Activated T-helper 2 cell treated with anti-CD3 and anti-CD28 coated beads, Interferon-gamma antibody, Interleukin-2, Interleukin-4, amounts not matched to agents 10 μg/mL and 5 μg/mL and 100 μg/mL, durations not matched to agents 14 hours and 24 hours and 36 hours (primary cell): ENCODE measurements at regions not wholly inside any gene's neighbourhood (a gene's known extent, or its start where the extent isn't known, plus 50 kb on each side); places are given as distances from the start of the nearest gene placed in this dataset.

Source experiments
- DNase-seq: peaks from one replicate; pipeline ENCODE4 v3.0.0; 2021; ENCODE audit warnings: low spot score
- H3K27ac Mint-ChIP-seq: one replicate; pipeline ENCODE4 v1.8.0; 2021; ENCODE audit warnings: mixed read lengths
- H3K27me3 Mint-ChIP-seq: one replicate; pipeline ENCODE4 v1.8.0; 2021; ENCODE audit warnings: low read depth, mixed read lengths
- H3K36me3 Mint-ChIP-seq: one replicate; pipeline ENCODE4 v1.8.0; 2021; ENCODE audit warnings: low read depth, mixed read lengths
- H3K4me1 Mint-ChIP-seq: one replicate; pipeline ENCODE4 v1.8.0; 2021; ENCODE audit warnings: low read depth, mixed read lengths
- H3K4me3 Mint-ChIP-seq: one replicate; pipeline ENCODE4 v1.8.0; 2021; ENCODE audit warnings: low read depth, mild to moderate bottlenecking, moderate library complexity, mixed read lengths
- H3K9me3 Mint-ChIP-seq: one replicate; pipeline ENCODE4 v1.8.0; 2021; ENCODE audit warnings: mixed read lengths
- intact Hi-C: fragments of 100-400 bp; cut with micrococcal nuclease; formaldehyde crosslinking; loops from one replicate; pipeline ENCODE4 v1.15.1; 2023

DNA sequence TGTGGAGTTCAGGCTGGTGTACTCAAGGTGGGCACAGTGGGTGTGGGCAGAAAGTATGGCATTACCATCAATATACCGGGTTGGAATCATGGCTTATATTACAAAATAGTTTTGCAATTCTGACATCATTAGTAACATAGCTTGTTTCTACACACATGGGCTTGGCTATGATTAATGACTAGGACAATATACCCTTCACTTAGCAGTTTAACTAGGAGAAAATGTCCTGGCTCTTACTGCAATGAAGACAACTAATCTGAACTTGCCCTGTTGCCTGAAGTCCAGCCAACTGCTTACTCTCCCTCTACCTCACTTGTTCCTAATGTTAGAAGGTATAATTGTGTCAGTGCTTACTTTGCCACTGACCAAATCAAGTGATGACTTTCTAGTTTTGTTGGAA is 612.5 kb downstream of the EFNA5 start:
- intact Hi-C loops: no loop called here
- Mint-ChIP-seq H3K4me3 (no peak overlapping the region), H3K36me3 (no peaks in the 10 kb centered on the region), H3K27me3 (no peaks in the 10 kb centered on the region), H3K4me1 (no peaks in the 10 kb centered on the region), H3K9me3 (no peaks in the 10 kb centered on the region), H3K27ac (no peak overlapping the region)
- DNase-seq: no peak

DNA sequence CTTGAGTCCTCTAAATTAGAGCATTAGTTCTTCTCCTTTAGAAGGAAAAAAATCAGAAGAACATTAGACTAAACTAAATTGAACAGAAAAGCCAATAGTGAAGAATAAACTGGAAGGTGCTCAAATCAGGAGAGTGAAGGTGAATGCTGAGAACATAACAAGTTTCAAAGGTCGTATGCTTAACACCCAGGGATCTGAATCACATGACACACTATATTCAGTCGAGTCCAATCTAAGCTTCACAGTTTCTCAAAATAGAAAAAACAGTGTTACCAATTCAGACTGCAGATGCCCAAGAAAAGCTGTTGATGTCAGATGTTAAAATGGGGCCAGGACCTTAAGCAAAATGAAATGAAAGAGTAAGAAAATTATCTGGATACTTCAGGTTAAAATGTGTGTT is 614.5 kb downstream of the EFNA5 start:
- Mint-ChIP-seq H3K27me3 (no peaks in the 10 kb centered on the region), H3K27ac (no peak overlapping the region), H3K4me3 (no peak overlapping the region)

DNA sequence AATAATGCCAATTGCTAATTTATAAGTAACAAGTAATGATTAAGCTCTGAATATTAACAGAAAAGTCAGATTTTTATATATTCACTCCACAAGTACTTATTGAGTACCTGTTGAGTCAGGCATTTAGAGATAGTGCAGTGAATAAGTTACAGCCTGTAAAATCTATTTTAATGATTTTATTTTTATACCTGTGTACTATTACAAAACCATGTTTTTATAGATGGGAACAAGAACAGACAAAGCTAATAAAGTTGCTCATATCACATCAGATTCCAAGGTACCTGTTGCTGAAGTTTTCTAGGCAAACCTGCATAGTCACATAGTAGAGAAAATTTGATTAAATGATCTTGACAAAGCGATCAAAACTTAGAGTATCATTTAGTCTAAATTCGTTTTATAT is 623.7 kb downstream of the EFNA5 start:
- Mint-ChIP-seq H3K9me3 (no peaks in the 10 kb centered on the region), H3K4me3 (no peak overlapping the region), H3K27me3 (no peaks in the 10 kb centered on the region), H3K27ac (no peak overlapping the region), H3K36me3 (no peaks in the 10 kb centered on the region), H3K4me1 (no peaks in the 10 kb centered on the region)
- no peak for DNase-seq
- intact Hi-C loops: no loop called here

More for the DNA sequence above, 614.5 kb downstream of the EFNA5 start:
- H3K4me1 Mint-ChIP-seq: no peaks in the 10 kb centered on the region
- no peaks in the 10 kb centered on the region for H3K36me3 Mint-ChIP-seq
- H3K9me3 Mint-ChIP-seq: no peaks in the 10 kb centered on the region
- DNase-seq: no peak
- intact Hi-C loops: no loop called here

GRCh38 chr5:107043665-107044064 is 627.1 kb downstream of the EFNA5 start:
- Mint-ChIP-seq H3K9me3 (no peaks in the 10 kb centered on the region), H3K4me1 (no peaks in the 10 kb centered on the region), H3K4me3 (no peak overlapping the region), H3K27me3 (no peaks in the 10 kb centered on the region), H3K27ac (no peak overlapping the region), H3K36me3 (no peaks in the 10 kb centered on the region)
- intact Hi-C loops: no loop called here
- no peak for DNase-seq

- no peak for DNase-seq
- Mint-ChIP-seq H3K9me3 (no peaks in the 10 kb centered on the region), H3K27me3 (no peaks in the 10 kb centered on the region), H3K4me1 (no peaks in the 10 kb centered on the region), H3K36me3 (no peaks in the 10 kb centered on the region), H3K27ac (no peak overlapping the region), H3K4me3 (no peak overlapping the region)
- intact Hi-C loops: no loop called here
Observed at GRCh38 chr5:107040907-107041306, 629.8 kb downstream of the EFNA5 start.

DNA sequence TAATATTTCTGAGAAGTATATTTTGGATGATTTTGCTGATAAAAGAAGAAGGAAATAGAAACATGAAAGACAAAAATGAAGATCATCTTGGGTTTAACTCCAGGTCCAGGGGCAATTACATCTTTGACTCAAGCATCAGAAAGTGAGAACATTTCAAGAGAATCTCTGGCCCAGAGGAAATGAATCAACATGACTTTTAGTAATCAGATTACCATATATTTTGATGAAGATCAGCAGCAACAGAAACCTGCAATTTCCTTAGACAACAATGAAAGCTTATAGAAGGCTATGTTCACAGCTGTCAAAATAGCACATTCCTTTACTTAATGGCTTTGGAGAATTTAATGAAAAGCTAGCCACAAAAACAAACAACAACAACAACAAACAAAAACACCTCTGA is 638.1 kb downstream of the EFNA5 start:
- Mint-ChIP-seq H3K27me3 (no peaks in the 10 kb centered on the region), H3K4me1 (no peaks in the 10 kb centered on the region), H3K4me3 (no peak overlapping the region), H3K9me3 (no peaks in the 10 kb centered on the region), H3K27ac (no peak overlapping the region), H3K36me3 (no peaks in the 10 kb centered on the region)
- intact Hi-C loops: no loop called here
- no peak for DNase-seq

- Mint-ChIP-seq H3K4me3 (no peak overlapping the region), H3K9me3 (no peaks in the 10 kb centered on the region), H3K4me1 (no peaks in the 10 kb centered on the region), H3K36me3 (no peaks in the 10 kb centered on the region), H3K27me3 (no peaks in the 10 kb centered on the region), H3K27ac (no peak overlapping the region)
- intact Hi-C loops: no loop called here
- no peak for DNase-seq
Observed at GRCh38 chr5:107028938-107029337, 641.8 kb downstream of the EFNA5 start.

GRCh38 chr5:107025712-107026497 is 644.8 kb downstream of the EFNA5 start:
- Mint-ChIP-seq H3K36me3 (no peaks in the 10 kb centered on the region), H3K27ac (no peak overlapping the region), H3K9me3 (no peaks in the 10 kb centered on the region), H3K27me3 (no peaks in the 10 kb centered on the region), H3K4me3 (no peak overlapping the region), H3K4me1 (no peaks in the 10 kb centered on the region)
- intact Hi-C loops: no loop called here
- no peak for DNase-seq

GRCh38 chr5:107023732-107024131 is 647.0 kb downstream of the EFNA5 start:
- Mint-ChIP-seq H3K27ac (no peak overlapping the region), H3K4me3 (no peak overlapping the region), H3K9me3 (no peaks in the 10 kb centered on the region), H3K27me3 (no peaks in the 10 kb centered on the region), H3K36me3 (no peaks in the 10 kb centered on the region), H3K4me1 (no peaks in the 10 kb centered on the region)
- intact Hi-C loops: no loop called here
- no peak for DNase-seq

GRCh38 chr5:107021575-107021974 is 649.2 kb downstream of the EFNA5 start:
- no peak for DNase-seq
- H3K4me3 Mint-ChIP-seq: no peak overlapping the region
- H3K36me3 Mint-ChIP-seq: no peaks in the 10 kb centered on the region
- intact Hi-C loops: no loop called here
- H3K9me3 Mint-ChIP-seq: no peaks in the 10 kb centered on the region
- no peaks in the 10 kb centered on the region for H3K27me3 Mint-ChIP-seq
- no peaks in the 10 kb centered on the region for H3K4me1 Mint-ChIP-seq
- H3K27ac Mint-ChIP-seq: no peak overlapping the region

DNA sequence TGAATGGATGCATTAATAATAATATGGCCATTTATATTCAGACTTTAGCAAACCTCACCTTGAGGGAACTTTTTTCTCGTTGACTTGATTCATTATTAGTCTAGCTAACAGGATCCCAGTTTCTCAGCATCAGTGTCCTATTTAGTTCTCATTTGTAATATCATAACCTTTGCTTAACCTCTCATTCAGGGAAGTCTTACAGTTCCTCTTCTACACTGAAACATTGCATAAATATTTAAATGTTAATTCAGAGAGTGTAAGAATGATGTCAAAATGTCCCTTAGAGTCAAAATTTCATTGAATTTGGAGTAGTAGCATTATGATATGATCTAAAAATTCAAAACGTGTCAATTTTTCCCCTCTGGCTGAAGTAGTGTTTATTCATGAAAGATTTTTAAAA is 650.1 kb downstream of the EFNA5 start:
- intact Hi-C loops: no loop called here
- no peaks in the 10 kb centered on the region for H3K9me3 Mint-ChIP-seq
- H3K27me3 Mint-ChIP-seq: no peaks in the 10 kb centered on the region
- H3K4me3 Mint-ChIP-seq: no peak overlapping the region
- DNase-seq: no peak
- H3K36me3 Mint-ChIP-seq: no peaks in the 10 kb centered on the region
- no peaks in the 10 kb centered on the region for H3K4me1 Mint-ChIP-seq
- H3K27ac Mint-ChIP-seq: no peak overlapping the region

GRCh38 chr5:107017616-107018015 is 653.1 kb downstream of the EFNA5 start:
- intact Hi-C loops: no loop called here
- Mint-ChIP-seq H3K4me3 (no peak overlapping the region), H3K4me1 (no peaks in the 10 kb centered on the region)

GRCh38 chr5:107012371-107012770 is 658.4 kb downstream of the EFNA5 start:
- no peak for DNase-seq
- intact Hi-C loops: no loop called here
- Mint-ChIP-seq H3K4me1 (no peaks in the 10 kb centered on the region), H3K36me3 (no peaks in the 10 kb centered on the region), H3K27me3 (no peaks in the 10 kb centered on the region), H3K9me3 (no peaks in the 10 kb centered on the region), H3K4me3 (no peak overlapping the region), H3K27ac (no peak overlapping the region)

More at GRCh38 chr5:107017616-107018015, 653.1 kb downstream of the EFNA5 start:
- DNase-seq: no peak
- Mint-ChIP-seq H3K36me3 (no peaks in the 10 kb centered on the region), H3K9me3 (no peaks in the 10 kb centered on the region), H3K27me3 (no peaks in the 10 kb centered on the region), H3K27ac (no peak overlapping the region)

GRCh38 chr5:107011605-107012004 is 659.1 kb downstream of the EFNA5 start:
- intact Hi-C loops: no loop called here
- DNase-seq: no peak
- Mint-ChIP-seq H3K27me3 (no peaks in the 10 kb centered on the region), H3K27ac (no peak overlapping the region), H3K4me3 (no peak overlapping the region), H3K36me3 (no peaks in the 10 kb centered on the region), H3K9me3 (no peaks in the 10 kb centered on the region), H3K4me1 (no peaks in the 10 kb centered on the region)
